H1 (cell line): ENCODE measurements at regions not wholly inside any gene's neighbourhood (a gene's known extent, or its start where the extent isn't known, plus 50 kb on each side); places are given as distances from the start of the nearest gene placed in this dataset.

Experiments used
- EGR1 ChIP-seq: IDR thresholded peaks from 2 replicates; pipeline ENCODE4 v1.6.1; 2011; ENCODE audit warnings: low read depth, low read length, borderline replicate concordance
- KDM1A ChIP-seq: fragments of 200-600, 300-600 bp; sonication (generic); IDR thresholded peaks from 2 replicates; pipeline ENCODE4 v1.7.1; 2016; ENCODE audit warnings: mild to moderate bottlenecking, low read length, borderline replicate concordance
- POLR2A ChIP-seq, 2 experiments: IDR thresholded peaks; 1 replicate in 1 of 2; 2 replicates in 1 of 2; pipeline ENCODE4 v1.6.1; 2011; ENCODE audit warnings: low read depth in 2 of 2, low read length in 2 of 2, mild to moderate bottlenecking in 2 of 2; ENCODE audit errors: control extremely low read depth in 1 of 2
- SAP30 ChIP-seq: fragments of 300-600 bp; sonication (generic); IDR thresholded peaks from 2 replicates; pipeline ENCODE4 v1.7.1; 2012; ENCODE audit warnings: low read length, moderate library complexity, mild to moderate bottlenecking, inconsistent platforms; ENCODE audit not compliant: insufficient read depth, insufficient replicate concordance

- TF ChIP-seq KDM1A (no peak), EGR1 (no peak), SAP30 (no peak), POLR2A (IDR thresholded peaks at IDR 0.05; ENCODE audit: control extremely low read depth in 1 of 2, low read depth in 2 of 2, low read length in 2 of 2) (no peak)
Observed at GRCh38 chr3:110680450-110680849, 391.2 kb upstream of the NECTIN3 start (continued).
